Keratinocyte (primary cell): ENCODE measurements at regions not wholly inside any gene's neighbourhood (a gene's known extent, or its start where the extent isn't known, plus 50 kb on each side); places are given as distances from the start of the nearest gene placed in this dataset.

ENCODE experiments used
- CTCF ChIP-seq, 3 experiments: IDR thresholded peaks in 1 of 3; conservative IDR thresholded peaks in 1 of 3; optimal IDR thresholded peaks in 1 of 3; 2 replicates in 2 of 3; 3 replicates in 1 of 3; pipeline versions ENCODE3 to v1.5.1; 2011; ENCODE audit warnings: low read length in 3 of 3, mild to moderate bottlenecking in 3 of 3, moderate library complexity in 2 of 3, control low read depth in 1 of 3, inconsistent platforms in 1 of 3; ENCODE audit not compliant: insufficient read depth in 2 of 3; ENCODE audit errors: extremely low read depth in 1 of 3
- EZH2 ChIP-seq: IDR thresholded peaks from one replicate; pipeline ENCODE4 v1.6.1; 2012; ENCODE audit warnings: inconsistent platforms, mild to moderate bottlenecking, low read length, moderate library complexity

DNA sequence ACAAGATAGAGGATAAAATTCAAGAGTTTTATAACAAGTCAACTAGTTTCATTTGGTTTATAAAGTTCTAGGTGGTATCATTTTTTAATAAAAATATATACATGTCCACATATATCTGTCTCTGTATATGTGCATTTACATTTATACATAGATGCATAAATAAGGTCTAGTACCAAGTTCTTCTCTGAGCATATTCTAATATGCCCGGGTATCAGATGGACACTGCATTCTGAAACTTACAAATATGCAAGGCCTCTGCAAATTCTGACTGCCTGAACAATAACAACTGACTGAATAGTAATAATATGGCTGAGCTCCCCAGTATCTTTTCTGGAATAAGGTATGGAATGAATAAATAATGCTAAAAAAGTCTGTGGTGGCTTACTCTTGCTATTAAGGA, 304.8 kb downstream of the KLF12 start:
- no peak for TF ChIP-seq CTCF (optimal IDR thresholded peaks at IDR 0.05 in 1 of 3, IDR thresholded peaks at IDR 0.05 in 1 of 3, conservative IDR thresholded peaks at IDR 0.05 in 1 of 3; ENCODE audit: extremely low read depth in 1 of 3, insufficient read depth in 2 of 3, low read length in 3 of 3)
- no peak for TF ChIP-seq EZH2
